HG03095 (cell line): ENCODE measurements at regions not wholly inside any gene's neighbourhood (a gene's known extent, or its start where the extent isn't known, plus 50 kb on each side); places are given as distances from the start of the nearest gene placed in this dataset.

ENCODE experiments used
- ATAC-seq: cut with Tn5 transposase; IDR thresholded peaks from one replicate; pipeline ENCODE4 v1.9.1; 2021; ENCODE audit warnings: moderate library complexity; ENCODE audit not compliant: unreplicated experiment

- ATAC-seq: no peak
These were observed 303.0 kb upstream of the FOXF1 start for GRCh38 chr16:86207350-86207749.

DNA sequence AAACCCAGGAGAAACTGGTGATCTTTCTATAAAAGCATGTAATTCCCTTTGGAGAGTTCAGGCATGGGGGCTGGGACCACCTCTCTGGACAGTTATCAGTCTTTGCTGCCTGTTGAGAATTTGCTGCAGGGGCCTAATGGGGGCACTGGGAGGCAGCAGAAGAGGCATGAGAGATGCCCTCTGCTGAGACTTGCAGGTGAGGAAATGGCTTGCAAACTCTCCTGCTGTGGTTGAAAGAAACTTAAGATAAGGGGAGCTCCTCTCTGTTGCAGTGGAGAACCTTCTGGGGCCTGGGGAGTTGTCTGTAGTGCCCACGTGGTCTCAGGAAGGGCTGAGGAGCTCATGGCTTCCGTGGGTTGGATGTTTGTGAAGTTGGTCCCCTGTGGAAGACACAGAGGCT is 301.1 kb upstream of the FOXF1 start:
- ATAC-seq: no peak

GRCh38 chr16:86210403-86211193 is 299.7 kb upstream of the FOXF1 start:
- no peak for ATAC-seq

DNA sequence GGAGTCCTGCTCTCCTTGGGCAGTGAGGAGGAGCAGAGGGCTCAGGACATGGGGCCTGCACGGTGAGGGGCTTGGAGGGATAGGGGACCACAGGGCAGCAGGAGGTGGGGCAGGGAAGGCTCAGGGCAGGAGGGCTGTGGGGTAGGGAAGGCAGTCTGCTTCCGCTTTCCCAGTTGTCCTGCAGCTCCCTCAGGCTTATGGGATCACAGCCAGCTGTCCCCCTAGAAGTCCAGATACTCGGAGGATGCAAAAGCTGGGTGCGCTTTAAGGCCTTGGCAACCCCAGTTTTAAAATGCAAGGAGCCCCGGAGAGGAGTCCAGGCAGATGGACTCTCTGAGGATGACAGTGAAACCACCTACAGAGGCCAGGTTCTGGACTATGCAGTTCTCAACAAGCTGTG is 299.1 kb upstream of the FOXF1 start:
- no peak for ATAC-seq

DNA sequence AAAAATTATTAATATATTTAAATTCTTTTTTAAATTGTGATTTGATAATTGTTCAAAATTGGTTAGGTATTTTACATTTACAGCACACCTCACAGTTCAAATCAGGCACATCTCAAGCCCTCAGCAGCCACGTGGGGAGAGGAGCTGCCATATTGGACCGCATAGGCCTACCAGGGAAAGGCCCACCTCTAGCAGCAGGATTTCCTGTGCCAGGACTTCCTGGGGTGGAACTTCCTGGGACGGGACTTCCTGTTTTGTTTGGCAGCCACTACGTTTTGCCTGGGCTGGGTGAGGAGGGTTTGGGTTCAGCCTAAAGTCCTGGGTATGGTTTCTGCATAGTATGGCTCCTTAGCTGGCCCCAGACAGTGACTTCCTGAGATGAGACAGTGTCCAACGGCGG is 298.5 kb upstream of the FOXF1 start:
- no peak for ATAC-seq

- ATAC-seq: no peak
These were observed 297.5 kb upstream of the FOXF1 start for GRCh38 chr16:86212706-86213436.

DNA sequence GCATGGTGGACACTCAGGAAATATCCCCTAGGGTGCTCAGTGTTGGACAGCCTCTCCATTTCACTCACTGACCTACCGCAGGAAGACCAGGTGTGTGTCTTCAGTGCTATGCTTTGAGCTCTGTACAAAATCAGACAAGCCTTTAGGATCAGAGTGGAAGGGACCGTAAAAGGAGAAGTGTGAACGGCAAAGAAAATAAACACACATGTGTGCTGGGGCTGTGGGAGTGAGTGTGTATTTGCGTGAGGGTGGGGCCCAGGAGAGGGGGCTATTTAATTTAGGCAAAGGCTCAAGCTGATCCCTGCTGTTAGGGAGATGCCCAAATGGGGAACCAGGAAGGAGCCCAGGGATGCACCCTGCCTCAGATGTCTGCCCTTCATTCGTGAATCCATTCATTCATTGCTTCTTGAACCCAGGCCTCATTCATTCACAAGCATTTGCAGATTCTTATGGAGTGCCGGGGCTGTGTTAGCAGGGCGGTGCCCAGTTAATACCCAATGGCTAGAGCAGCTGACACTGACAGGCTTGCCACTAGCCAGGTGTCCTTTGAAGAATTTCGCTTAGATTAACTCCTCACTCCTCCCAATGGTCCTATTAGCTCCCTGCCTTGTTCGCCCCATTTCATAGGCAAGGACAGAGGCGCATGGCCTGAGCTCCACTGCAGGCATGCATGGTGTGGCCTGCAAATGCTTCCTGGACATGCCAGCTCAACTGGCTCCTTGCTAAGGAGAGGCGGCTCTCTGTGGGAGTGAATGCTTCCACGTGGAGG is 296.7 kb upstream of the FOXF1 start:
- no peak for ATAC-seq

DNA sequence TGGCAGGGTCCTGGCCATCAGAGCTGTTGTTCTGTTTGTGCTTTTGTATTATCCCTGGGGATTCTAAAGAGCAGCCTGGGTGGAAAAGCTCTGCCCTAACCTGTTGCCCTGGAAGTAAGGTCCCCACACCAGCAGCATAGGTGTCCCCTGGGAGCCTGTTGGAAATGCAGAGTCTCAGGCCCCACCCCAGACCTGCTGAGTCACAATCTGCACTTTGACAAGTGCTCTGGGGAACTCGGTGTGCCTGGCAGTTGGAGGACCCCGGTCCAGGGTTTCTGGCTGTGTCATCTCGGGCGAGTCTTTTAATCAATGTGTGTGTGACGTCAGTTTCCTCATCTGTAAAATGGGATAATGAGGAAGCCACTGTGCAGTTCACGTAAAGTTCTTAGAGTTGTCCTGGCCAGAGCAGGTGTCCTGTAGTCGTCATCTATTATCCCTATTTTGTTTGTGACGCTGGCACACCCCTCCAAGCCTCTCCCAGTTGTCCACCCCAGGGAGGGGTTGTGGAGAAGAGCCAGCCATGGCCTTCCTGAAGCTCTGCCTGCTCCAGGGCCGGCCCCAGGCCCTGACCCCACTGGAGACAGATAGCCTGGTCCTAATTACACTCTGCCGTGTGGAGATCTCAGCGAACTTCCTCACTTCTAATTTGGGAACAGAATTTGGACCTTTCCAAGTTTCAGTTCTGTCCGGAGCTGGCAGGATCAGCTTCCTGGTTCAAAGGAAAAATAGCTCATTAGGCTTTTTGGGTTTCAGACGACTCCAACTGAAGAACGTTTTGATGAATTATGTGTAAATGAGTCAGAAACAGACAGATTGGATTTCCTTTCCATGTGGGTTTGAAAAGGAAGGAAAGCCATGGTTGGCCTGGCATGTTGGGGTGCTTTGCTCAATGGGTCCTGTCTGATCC is 295.7 kb upstream of the FOXF1 start:
- ATAC-seq: no peak

GRCh38 chr16:86215233-86215978 is 294.9 kb upstream of the FOXF1 start:
- no peak for ATAC-seq

GRCh38 chr16:86215979-86216585 is 294.2 kb upstream of the FOXF1 start:
- ATAC-seq: no peak

DNA sequence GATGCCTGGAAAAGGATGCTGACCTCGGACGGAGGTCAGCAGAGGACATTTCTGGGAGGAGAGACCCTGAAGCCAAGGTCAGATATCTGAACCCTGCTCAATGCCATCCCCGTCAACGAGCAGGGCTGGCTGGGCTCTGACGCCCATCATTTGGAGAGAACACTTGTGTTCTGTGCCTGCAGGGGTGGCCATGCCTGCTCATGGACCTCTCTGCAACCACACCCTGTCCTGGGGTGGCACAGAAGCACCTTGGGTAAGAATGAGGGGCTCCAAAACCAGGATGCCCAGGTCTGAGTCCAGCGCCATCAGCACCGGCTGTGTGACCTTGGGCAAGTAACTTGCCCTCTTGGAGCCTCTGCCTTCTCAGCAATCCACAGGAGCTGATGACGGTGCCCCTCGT is 293.7 kb upstream of the FOXF1 start:
- ATAC-seq: no peak

GRCh38 chr16:86217001-86217890 is 293.1 kb upstream of the FOXF1 start:
- ATAC-seq: no peak

- ATAC-seq: no peak
These were observed 292.4 kb upstream of the FOXF1 start for GRCh38 chr16:86217891-86218270.

- ATAC-seq: no peak
These were observed 291.7 kb upstream of the FOXF1 start for GRCh38 chr16:86218479-86219170.

GRCh38 chr16:86219655-86220445 is 290.5 kb upstream of the FOXF1 start:
- ATAC-seq: no peak

GRCh38 chr16:86220561-86220960 is 289.8 kb upstream of the FOXF1 start:
- no peak for ATAC-seq

- ATAC-seq: no peak
These were observed 289.2 kb upstream of the FOXF1 start for GRCh38 chr16:86221085-86221484.
